NOMO-1 treated with DMSO at 0.1 percent for 48 hours (cell line): ENCODE measurements at regions not wholly inside any gene's neighbourhood (a gene's known extent, or its start where the extent isn't known, plus 50 kb on each side); places are given as distances from the start of the nearest gene placed in this dataset.

Experiments
- DNase-seq: peaks from one replicate; lab custom pipeline; 2025; ENCODE audit not compliant: unreplicated experiment; lab: John Stamatoyannopoulos, UW

DNA sequence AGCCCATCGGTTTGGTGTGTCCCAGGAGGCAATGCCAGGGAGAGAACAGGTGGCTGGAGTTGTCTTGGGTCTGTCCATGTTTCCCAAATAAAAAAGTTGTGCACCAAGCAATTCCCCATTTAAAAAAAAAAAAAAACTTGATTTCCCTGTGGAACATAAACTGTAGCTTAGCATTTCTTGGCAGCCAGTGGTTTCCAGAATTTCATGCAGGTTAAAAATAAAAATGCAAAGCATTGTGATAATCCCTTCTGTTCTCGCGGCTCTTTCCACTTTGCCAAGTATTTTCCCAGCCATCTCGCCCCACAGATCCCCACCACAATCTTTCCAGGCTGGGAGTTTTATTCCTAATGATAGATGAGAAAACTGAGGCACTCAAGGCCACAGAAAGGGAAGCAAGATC is 51.4 kb upstream of the MSX1 start:
- no peak for DNase-seq

DNA sequence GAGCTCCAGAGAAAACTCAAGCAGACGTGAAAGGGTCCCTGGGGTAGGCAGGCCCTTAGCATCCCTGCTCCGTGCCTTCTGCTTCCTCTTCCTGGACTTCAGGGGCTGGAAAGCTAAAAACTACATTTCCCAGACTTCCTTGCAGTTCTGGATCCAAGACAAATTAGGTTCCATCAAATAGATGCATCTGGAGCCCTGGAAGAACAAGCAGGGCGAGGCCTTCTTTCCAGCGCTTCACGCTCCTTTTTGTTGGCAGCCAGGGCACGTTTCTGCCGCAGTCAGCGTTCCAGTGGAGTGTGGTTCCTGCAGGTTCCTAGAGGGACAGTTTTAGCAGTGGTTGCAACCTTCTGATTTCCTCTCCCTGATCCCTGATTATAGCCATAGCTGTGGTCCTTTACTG is 53.6 kb upstream of the MSX1 start:
- DNase-seq = no peak

DNA sequence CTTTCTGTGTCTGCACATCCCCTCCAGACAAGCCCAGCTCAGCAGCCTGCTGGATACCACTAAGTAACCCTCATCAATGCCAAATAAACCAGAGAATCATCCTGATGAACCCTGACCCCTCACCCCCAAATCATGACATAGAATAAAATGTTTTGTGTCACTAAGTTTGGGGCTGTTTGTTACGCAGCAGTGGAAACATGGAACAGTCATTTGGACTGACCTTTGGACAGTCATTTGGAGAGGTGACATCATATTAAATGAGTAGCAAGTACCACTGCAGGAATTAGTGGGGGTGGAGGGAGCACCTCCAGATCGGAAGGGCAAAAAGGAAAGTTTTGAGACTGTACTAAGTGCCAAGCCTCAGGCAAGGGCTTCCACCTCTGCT is 55.6 kb upstream of the MSX1 start:
- DNase-seq = no peak

DNA sequence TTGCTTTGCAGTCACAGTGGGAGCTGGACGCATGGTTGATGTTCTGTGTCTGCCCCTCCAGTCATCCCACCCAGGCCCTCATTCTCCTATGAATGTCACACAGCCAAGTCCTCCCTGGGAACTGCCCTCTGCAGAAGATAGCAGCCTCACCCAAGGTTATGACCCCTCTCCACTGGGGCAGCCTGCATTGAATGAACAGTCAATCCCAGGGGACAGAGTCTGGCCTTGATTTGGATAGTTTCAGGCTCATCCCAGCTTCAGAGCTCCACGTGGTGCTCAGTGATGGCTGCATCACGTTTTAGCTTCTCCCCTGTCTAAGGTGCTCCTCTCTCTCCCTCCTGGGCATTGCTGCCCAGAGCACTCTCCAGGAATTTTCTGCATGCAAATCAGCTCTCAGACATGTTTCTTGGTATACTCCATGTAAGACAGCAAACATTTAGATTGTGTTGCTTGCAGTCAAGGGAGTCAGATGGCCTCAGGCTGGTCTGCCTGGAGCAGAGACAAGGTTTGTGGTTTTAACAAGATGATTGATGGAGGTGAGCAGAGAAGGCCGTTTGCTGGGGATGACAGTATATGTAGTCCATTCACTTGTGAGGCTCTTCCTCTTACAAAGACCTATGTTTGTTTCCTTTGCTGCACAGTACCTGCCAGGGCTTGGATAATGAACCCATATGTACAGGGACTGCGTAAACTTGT is 56.1 kb upstream of the MSX1 start:
- DNase-seq = no peak

DNA sequence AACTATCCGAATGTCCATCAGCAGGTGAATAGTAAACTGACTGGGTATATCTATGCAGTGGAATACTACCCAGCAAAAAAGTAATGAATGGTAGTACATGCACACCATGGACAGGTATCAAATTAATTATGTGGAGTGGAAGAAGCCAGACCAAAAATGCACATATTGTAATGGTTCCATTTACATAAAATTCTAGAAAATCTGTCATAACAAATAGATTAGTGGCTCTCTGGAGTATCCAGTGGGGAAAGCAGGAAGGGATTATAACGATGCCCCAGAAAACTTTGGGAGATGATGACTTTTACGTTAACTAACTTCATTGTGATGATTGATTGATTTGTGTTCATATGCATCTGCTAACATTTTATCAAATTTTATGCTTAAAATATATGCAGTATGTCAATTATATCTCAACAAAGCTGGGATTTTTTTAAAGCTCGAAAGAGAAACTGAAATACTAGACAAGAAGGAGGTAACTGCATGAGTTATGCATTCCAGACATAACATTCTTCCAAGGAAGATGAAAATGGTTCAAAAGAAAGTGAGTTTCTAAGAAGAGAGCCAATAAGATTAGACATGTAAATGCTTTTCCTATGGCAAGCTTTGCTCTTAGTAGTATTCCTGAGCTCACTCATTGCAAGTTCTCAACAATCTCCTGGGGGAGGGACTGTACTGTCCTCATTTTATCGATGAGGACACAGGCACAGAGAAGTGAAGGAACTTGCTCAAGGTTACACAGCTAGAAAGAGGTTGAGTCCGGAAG is 58.6 kb upstream of the MSX1 start:
- DNase-seq = no peak

DNA sequence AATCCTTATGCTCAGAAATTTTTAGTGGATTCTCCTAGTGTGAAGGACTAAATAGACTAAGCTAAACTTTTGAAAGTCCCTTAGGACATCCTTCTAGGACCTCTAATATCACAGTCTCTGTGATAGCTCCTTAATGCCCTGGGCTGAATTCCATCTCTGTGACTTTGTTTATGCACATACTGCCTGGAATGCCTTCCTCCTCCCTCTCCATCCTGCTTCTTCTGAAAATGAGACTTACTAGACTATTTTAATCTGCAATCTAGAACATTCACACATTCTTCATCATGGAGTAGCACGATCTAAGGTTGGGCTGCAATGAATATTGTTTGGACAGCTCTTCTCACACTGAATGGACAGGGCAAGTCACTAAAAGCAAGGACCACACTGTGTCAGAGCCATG is 65.0 kb upstream of the MSX1 start:
- DNase-seq = no peak

DNA sequence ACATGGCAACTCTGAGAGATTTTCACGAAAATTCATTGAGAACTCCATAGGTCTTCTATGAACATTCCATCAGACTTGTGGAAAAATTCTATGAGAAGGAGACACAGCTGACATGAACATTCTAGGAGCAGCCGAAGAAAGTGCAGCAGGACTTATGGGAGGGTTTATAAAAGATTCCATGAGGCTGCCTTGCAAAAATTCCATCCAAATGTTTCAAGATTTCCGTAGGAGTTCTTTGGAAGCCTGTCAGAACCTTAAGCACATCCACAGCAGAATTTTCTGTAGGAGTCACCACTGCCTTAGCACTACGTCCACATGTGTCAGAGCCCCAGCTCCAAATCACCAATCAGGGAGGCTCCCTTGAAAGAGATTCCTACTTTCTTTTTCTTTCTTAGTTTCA is 67.0 kb upstream of the MSX1 start:
- DNase-seq = no peak

DNA sequence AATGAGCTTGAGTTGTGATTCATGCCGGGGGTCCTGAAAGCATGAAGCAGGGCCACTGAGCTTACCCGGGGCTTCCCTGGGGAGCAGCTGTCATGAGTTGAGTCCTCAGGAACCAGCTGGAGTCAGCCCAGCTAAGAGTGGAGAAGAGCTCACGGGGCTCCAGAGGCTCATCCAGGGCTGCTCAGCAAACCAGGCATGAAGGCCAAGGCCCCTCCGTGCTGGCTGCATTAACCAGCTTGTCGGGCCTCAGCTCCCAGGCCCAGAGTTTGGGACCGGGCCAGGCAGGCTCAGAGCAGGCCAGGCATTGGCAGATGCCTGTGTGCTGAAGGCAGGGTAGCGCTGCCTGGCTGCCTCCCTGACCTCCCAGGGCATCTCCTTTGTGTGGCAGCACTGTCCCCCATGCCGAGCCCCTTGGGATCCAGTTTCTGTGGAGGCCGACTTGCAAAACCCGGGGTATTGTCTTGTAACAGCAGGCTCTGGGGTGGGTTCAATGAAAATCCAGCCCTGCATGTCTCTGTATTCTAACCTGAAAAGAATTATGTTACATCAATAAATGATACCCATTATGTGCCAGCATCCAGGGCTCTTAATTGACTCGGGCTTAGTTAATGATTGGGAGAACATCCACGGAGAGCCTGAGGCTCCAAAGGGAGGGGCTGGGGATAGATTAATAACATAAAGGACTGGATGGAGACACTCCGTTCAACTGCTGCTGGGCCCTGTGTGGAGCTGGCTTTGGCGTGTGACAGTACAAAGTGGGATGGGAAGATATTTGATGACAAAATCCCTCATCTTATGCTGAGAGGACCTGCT is 68.0 kb upstream of the MSX1 start:
- no peak for DNase-seq

DNA sequence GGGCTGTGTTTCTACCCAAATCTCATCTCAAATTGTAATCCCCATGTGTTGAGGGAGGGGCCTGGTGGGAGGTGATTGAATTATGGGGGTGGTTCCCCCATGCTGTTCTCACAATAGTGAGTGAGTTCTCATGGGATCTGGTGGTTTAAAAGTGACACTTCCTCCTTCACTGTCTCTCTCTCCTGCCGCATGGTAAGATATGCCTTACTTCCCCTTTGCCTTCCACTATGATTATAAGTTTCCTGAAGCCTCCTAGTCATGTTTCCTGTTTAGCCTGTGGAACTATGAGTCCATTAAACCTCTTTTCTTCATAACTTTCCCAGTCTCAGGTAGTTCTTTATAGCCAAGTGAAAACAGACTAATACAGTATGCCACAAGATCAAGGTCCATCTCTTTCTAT is 70.0 kb upstream of the MSX1 start:
- peak; percentile 43 for DNase-seq

DNA sequence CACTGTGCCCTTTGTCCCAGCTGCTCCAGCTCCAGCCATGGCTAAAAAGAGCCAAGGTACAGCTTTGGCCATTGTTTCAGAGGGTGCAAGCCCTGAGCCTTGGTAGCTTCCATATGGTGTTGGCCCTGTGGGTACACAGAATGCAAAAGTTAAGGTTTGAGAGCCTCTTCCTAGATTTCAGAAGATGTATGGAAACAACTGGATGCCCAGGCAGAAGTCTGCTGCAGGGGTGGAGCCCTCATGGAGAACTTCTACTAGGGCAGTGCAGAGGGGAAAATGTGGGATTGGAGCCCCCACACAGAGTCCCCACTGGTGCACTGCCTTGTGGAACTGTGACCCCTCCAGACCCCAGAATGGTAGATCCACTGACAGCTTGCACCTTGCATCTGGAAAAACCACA is 70.9 kb upstream of the MSX1 start:
- DNase-seq = no peak

DNA sequence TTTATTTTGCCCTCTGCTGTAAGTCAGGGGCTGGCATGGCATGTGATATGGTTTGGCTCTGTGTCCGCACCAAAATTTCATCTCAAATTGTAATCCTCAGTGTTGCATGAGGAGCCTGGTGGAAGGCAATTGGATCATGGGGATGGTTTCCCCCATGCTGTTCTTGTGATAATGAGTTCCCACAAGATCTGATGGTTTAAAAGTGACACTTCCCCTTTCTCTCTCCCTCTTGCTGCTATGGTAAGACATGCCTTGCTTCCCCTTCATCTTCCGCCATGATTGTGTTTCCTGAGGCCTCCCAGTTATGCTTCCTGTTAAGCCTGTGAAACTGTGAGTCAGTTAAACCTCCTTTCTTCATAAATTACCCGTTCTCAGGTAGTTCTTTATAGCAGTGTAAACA is 72.0 kb upstream of the MSX1 start:
- DNase-seq = peak; percentile 75

DNA sequence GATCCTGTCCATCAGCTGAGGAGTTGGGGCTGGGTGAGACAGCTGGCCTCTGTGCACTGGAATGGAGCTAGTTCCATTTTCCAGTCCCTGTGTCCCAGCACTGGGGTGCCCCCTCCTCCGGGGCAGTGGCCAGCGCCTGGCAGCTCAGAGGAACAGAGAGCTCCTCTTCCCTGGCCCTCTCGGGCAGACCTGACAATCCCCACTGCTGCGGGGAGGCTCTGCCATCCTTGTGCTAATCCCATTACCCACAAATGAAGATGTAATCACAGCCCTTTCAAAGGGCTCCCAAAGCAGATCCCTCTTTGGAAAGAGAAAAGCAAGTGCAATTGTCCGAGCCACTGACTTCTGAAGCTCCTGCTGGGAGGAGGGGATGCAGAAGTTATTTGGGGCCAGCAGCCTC is 75.1 kb upstream of the MSX1 start:
- no peak for DNase-seq

DNA sequence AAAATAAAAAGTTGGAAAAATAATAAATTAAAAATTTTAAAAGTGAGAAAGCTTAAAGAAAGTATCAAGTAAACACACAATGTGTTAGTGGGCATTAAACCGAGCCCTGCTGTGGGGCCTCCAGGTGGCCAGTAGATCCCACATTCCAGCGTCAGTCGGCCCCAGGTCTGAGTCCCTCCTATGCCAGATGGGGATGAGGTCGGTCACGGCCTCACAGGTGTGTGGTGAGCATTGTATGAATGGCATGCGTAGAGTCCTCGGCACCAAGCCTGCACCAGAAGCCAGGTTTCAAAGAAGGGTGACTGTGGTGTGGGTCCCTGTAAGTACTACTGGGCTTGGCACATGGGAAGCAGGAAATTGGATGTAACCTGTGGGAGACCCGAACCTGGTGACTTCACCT is 75.6 kb upstream of the MSX1 start:
- DNase-seq = no peak

DNA sequence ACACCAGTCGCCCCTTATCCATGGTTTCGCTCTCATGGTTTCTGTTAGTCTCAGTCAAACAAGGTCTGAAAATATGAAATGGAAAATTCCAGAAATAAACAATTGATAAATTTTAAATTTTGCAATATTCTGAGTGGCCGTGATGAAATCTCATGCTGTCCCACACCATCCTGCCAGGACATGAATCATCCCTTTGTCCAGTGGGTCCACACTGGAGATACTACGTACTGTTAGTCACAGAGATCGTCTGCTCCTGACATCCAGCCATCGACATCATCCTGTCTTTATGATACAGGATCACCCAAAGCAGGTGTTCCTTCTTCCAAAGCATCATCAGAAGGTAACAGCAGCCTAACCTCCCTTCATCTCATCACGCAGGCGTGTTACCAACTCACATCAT is 76.5 kb upstream of the MSX1 start:
- no peak for DNase-seq

DNA sequence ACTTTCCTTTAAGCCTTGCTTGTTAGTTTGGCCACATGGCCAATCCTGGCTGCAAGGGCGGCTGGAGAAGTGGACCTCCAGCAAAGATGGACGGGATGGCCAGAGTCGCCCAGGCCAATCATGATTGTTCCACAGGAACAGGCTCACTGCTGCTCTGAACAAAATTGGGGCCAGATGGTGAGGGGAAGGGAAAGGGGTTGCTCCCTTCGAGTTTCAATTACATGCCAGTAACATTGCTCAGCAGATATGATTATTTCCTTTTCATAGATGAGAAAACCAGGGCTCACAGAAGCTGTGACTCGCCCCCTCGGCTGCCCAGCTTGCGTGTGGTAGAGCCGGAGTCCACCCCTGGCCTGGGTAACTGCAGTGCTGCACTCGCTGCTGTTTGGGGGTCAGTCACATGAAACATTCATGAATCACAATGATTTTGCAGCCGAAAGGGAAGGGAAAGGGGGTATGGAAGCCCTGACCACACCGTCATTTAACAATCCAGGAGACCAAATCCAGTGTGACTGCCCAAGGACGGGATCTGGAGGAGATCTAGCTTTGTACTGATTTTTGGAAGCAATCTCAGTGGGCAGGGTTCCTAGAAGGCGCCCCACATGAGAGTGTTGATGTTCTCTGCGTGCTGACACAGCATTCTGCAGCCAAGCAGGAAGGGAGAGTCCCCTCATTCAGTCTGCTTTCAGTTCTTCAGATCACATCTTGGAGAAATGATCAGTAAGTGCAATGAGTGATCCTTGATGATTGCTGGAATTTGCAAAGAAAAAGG is 77.3 kb upstream of the MSX1 start:
- no peak for DNase-seq

DNA sequence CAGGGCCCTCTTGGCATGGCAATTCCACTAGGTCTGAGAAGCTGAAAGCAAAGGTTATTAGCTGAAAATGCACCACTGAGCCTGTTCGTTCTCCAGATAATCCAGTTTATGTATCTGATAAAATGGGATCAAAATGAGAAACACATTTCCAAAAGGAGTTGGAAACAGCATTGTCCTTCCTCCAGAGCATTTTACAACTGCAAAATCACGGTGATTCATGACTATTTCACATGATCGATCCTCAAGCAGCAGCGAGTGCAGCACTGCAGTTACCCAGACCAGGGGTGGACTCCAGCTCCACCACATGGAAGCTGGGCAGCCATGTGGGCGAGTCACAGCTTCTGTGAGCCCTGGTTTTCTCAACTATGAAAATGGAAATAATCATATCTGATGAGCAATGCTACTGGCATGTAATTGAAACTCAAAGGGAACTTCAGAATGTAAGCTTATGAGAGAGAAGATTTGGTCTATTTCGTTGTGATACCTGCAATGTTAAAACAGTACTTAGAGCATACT is 78.7 kb upstream of the MSX1 start:
- DNase-seq = no peak

DNA sequence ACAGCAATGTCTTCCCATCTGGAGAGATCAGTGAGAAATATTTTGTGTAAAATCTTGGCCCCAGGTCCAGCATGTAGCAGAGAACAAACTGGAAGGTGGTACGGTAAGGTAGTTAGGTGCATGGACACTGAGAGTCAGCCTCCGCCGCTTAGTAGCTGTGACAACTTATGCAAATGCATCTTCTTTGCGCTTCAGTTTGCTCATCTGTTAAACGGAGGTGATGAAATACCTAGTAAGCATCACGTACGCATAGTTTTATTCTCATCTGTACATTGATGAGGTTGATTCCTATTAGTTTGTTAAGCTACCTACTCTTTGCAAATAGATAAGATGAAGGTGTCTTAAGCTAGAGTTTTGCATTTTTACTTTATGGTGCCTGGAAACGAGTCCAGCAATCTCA is 80.0 kb upstream of the MSX1 start:
- no peak for DNase-seq

DNA sequence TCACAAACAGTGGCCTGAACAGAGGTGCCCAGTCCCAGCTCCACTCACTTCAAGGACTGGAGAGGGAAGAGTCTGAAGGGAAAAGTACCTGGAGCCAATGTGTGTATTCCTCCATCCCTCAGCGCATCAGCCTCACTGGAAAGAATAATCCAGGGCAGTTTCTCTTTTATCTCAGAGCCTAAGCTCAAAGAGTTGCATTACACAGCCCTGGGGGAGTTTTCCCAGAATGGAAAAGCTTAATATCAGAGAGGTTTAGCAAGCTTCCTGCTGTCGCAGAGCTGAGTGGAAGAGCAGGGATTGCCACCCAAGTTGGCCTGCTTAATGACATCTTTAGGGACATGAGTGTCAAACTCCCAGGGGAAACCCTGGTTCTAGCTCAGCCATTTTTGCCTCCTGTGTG is 80.4 kb upstream of the MSX1 start:
- DNase-seq = no peak

DNA sequence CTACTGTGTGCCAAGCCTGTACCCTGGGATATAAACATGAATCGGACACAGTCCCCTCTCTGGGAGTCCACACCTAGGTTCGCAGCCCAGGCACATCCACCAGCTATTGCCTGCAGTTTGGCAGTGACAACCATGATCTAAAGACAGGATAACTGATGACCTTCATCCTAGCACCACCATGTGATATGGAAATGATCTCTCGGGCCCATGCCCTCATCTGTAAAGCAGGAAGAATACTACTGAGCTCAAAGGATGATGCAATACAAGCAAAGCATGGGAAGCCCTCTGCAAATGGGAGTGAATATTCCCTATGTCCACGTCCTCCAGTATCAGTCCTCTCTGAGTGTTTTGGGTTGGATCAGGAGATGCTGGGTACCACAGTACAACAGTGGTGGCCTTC is 80.9 kb upstream of the MSX1 start:
- no peak for DNase-seq

DNA sequence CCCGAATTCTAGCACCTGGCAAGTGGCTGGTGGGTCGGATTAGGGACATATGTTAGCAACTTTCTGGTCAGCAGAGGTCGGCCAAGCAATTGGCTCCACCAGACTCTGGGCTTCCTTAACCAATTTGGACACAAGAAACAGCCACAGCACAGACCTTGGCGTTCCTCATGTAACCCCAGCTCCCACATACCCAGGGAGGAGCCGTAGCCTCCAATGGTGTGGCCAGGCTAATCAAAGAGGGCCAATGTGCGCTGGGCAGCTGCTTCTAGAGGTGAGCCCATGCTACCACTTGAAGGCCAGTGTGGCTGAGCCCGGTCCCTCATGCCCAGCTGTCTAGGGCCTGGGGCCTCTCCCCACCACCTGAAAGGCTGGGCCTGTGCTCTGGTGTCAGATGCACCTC is 82.5 kb upstream of the MSX1 start:
- DNase-seq = no peak

DNA sequence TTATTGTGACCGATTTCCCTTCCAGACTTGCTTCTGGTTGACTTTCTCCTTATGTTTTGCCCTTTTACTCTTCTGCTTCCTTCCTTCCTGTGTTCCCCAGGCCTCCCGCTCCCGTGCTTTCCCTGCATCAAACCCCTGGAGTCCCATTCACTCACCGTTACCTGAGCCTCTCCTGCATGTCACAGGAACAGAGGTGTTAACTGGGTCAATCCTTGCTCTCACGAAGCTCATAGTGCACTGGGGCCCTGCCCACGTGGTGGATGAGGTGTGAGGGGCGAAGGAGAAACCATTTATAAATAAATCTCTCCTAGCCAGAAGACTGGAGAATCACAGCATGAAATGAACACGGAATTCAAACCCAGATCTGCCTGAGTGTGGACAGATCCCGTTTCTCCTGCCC is 83.1 kb upstream of the MSX1 start:
- no peak for DNase-seq
